Smooth muscle cell (in vitro differentiated cells): ENCODE measurements at regions not wholly inside any gene's neighbourhood (a gene's known extent, or its start where the extent isn't known, plus 50 kb on each side); places are given as distances from the start of the nearest gene placed in this dataset.

Experiments used
- DNase-seq: peaks from one replicate; lab custom pipeline; 2025; ENCODE audit not compliant: unreplicated experiment; lab: John Stamatoyannopoulos, UW
- H2AFZ ChIP-seq: fragments of 200-600 bp; sonication (generic); 2 replicates; pipeline ENCODE4 v1.6.0; 2016; ENCODE audit warnings: antibody characterized with exemption, low read depth, mild to moderate bottlenecking
- H3F3A ChIP-seq: fragments of 200-600 bp; sonication (generic); 2 replicates; pipeline ENCODE4 v1.6.0; 2017; ENCODE audit warnings: antibody characterized with exemption, low read depth
- H3K27ac ChIP-seq: fragments of 200-600 bp; sonication (generic); 2 replicates; pipeline ENCODE4 v1.5.1; 2016; ENCODE audit warnings: low read depth, mild to moderate bottlenecking
- H3K27me3 ChIP-seq: fragments of 200-600 bp; sonication (generic); 2 replicates; pipeline ENCODE4 v1.6.1; 2016; ENCODE audit warnings: low read depth, mild to moderate bottlenecking
- H3K36me3 ChIP-seq: fragments of 200-600 bp; sonication (generic); 2 replicates; pipeline ENCODE4 v1.5.1; 2016; ENCODE audit warnings: low read depth
- H3K4me1 ChIP-seq: fragments of 200-600 bp; sonication (generic); 2 replicates; pipeline ENCODE4 v1.5.1; 2016; ENCODE audit warnings: low read depth
- H3K4me2 ChIP-seq: fragments of 200-600 bp; sonication (generic); 2 replicates; pipeline ENCODE4 v1.6.0; 2016; ENCODE audit warnings: mild to moderate bottlenecking
- H3K4me3 ChIP-seq: fragments of 200-600 bp; sonication (generic); 2 replicates; pipeline ENCODE4 v1.5.1; 2016; ENCODE audit warnings: mild to moderate bottlenecking
- H3K79me2 ChIP-seq: fragments of 200-600 bp; sonication (generic); 2 replicates; pipeline ENCODE4 v1.6.0; 2016; ENCODE audit warnings: low read depth, mild to moderate bottlenecking
- H3K9ac ChIP-seq: fragments of 200-600 bp; sonication (generic); 2 replicates; pipeline ENCODE4 v1.6.0; 2016; ENCODE audit warnings: low read depth
- H3K9me3 ChIP-seq: fragments of 200-600 bp; sonication (generic); replicated peaks from 2 replicates; pipeline ENCODE4 v1.5.1; 2016; ENCODE audit warnings: low read depth
- H4K20me1 ChIP-seq: fragments of 200-600 bp; sonication (generic); 2 replicates; pipeline ENCODE4 v1.6.0; 2016; ENCODE audit warnings: low read depth
- WGBS: methylation state at CpG from one replicate; pipeline ENCODE4 v1.1.7; 2016; ENCODE audit warnings: low lambda C conversion rate; 5-methylcytosine and 5-hydroxymethylcytosine counted together
- TF ChIP-seq, protein P1 (sequence below): fragments of 200-600 bp; sonication (generic); IDR thresholded peaks from 2 replicates; pipeline ENCODE4 v1.5.1; 2017; ENCODE audit warnings: borderline replicate concordance, mild to moderate bottlenecking, antibody characterized with exemption; ENCODE audit not compliant: insufficient read depth, poor library complexity, severe bottlenecking

DNA sequence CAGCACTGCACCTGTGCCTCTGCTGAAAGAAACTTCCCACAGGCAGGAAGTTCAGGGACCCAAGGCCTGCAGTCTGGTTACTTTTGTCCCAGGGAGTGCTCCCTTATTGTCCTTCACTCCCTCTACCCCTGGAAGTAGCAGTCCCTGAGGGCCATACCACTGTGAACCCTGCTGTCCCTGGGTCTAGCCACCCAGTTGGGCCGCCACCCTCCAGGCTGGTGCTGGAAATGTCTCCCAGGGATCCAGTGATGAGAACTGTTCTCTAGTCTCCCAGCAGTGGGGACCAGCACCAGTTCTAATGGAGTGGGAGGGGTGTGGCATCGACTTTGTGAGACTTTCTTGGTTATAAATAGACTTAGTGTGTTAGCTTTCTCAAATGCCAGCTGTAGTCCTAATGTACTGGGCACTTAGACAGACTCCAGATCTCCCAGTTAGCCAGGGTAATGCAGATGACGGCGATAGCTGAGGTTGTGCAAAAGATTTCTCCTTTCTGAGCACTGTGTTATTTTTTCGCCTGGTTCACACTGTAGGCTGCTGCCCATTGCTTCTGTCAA lies 462.5 kb downstream of the CDH26 start:
- H3F3A ChIP-seq: no peaks in the 10 kb centered on the region
- H3K4me1 ChIP-seq: no peaks in the 10 kb centered on the region
- no peaks in the 10 kb centered on the region for H3K9me3 ChIP-seq
- H3K36me3 ChIP-seq: no peaks in the 10 kb centered on the region
- no peaks in the 10 kb centered on the region for H3K79me2 ChIP-seq
- H3K9ac ChIP-seq: no peak overlapping the region
- no peak overlapping the region for H3K4me2 ChIP-seq
- H4K20me1 ChIP-seq: no peaks in the 10 kb centered on the region
- WGBS: 89% methylated on average over 5 of the region's 5 CpGs
- no peak overlapping the region for H2AFZ ChIP-seq
- no peaks in the 10 kb centered on the region for H3K27me3 ChIP-seq
- no peak overlapping the region for H3K27ac ChIP-seq
- H3K4me3 ChIP-seq: no peak overlapping the region
- DNase-seq: no peak
- TF ChIP-seq, protein P1, sequence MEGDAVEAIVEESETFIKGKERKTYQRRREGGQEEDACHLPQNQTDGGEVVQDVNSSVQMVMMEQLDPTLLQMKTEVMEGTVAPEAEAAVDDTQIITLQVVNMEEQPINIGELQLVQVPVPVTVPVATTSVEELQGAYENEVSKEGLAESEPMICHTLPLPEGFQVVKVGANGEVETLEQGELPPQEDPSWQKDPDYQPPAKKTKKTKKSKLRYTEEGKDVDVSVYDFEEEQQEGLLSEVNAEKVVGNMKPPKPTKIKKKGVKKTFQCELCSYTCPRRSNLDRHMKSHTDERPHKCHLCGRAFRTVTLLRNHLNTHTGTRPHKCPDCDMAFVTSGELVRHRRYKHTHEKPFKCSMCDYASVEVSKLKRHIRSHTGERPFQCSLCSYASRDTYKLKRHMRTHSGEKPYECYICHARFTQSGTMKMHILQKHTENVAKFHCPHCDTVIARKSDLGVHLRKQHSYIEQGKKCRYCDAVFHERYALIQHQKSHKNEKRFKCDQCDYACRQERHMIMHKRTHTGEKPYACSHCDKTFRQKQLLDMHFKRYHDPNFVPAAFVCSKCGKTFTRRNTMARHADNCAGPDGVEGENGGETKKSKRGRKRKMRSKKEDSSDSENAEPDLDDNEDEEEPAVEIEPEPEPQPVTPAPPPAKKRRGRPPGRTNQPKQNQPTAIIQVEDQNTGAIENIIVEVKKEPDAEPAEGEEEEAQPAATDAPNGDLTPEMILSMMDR: no peak

DNA sequence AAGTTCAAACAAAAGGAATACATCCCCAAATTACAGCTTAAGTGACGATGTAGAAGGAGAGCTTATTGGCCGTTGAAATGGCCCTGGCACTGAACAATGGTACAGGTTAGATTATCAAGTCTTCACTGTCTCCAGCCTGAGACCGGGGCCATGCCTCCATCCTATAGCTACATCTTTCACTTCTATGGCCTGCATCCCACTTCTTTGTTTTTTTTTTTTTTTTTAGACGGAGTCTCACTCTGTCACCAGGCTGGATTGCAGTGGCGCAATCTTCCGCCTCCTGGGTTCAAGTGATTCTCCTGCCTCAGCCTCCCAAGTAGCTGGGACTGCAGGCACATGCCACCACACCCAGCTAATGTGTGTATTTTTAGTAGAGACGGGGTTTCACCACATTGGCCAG lies 464.6 kb downstream of the CDH26 start:
- H3K9me3 ChIP-seq: no peaks in the 10 kb centered on the region
- 96% methylated on average over 7 of the region's 7 CpGs for WGBS
- no peak overlapping the region for H3K27ac ChIP-seq
- no peak overlapping the region for H2AFZ ChIP-seq
- no peak overlapping the region for H3K4me3 ChIP-seq
- no peak for DNase-seq
- H3K4me2 ChIP-seq: no peak overlapping the region
- H4K20me1 ChIP-seq: no peaks in the 10 kb centered on the region
- H3K4me1 ChIP-seq: no peaks in the 10 kb centered on the region
- no peaks in the 10 kb centered on the region for H3K27me3 ChIP-seq
- TF ChIP-seq, protein P1: no peak
- H3K79me2 ChIP-seq: no peaks in the 10 kb centered on the region
- no peaks in the 10 kb centered on the region for H3F3A ChIP-seq
- H3K36me3 ChIP-seq: no peaks in the 10 kb centered on the region
- no peak overlapping the region for H3K9ac ChIP-seq

DNA sequence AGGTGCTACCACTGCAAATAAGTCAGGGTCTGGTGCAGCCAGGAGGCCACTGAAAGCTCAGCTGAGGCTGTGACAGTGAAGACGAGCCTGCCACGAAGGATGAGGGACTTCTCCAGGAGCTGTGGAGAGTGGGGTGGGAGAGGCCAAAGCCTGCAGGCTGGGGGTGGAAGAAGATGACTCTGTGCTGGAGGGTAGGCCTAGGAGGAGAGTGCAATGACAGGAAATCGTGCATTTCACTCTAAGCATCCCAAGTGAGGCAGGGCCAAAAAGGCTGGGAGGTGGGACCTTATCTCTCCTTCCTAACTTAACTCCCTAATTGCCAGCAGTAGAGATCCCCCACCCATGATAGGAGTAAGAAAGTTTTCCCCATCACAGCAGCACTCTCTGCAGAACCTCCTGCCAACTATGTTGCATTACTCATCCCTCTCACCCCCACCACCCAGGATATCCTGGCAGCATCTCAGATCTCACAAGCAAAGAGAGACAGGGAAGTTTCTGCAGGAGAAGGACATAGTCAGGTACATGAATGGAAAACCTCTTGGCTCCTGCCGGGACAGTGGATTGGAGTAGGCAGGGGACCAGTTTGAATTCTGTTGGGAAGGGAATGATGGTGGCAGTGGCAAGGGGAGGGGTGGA lies 466.2 kb downstream of the CDH26 start:
- DNase-seq: no peak
- TF ChIP-seq, protein P1: no peak
- H3K4me3 ChIP-seq: no peak overlapping the region
- H3K4me2 ChIP-seq: no peak overlapping the region
- H2AFZ ChIP-seq: no peak overlapping the region
- 62% methylated on average over 4 of the region's 4 CpGs for WGBS
- H3K79me2 ChIP-seq: no peaks in the 10 kb centered on the region
- H3K9me3 ChIP-seq: no peaks in the 10 kb centered on the region
- no peak overlapping the region for H3K9ac ChIP-seq
- H3F3A ChIP-seq: no peaks in the 10 kb centered on the region
- no peak overlapping the region for H3K27ac ChIP-seq
- no peaks in the 10 kb centered on the region for H3K36me3 ChIP-seq
- no peaks in the 10 kb centered on the region for H3K27me3 ChIP-seq
- no peaks in the 10 kb centered on the region for H3K4me1 ChIP-seq
- no peaks in the 10 kb centered on the region for H4K20me1 ChIP-seq

DNA sequence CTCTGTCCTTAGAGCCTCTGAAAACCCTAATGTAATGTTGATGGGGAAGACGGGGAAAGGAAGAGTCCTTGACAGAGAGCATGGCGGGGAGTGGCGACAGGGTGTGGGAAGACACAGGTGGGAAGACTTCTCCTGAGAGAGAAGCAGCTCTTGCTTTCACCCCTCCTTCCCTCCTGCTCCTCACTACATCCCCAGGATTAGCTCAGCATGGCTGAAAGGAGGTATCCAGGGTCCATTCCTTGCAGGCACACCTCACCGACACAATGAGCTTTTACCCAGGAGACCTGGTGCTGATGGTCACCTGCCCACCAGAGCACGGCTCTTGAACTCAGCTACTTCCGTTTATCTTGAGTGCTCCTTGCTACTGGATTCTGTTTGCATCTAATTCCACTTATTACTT lies 469.3 kb downstream of the CDH26 start:
- no peak overlapping the region for H3K4me3 ChIP-seq
- H2AFZ ChIP-seq: no peak overlapping the region
- no peaks in the 10 kb centered on the region for H3F3A ChIP-seq
- no peaks in the 10 kb centered on the region for H3K9me3 ChIP-seq
- H3K36me3 ChIP-seq: no peaks in the 10 kb centered on the region
- H3K9ac ChIP-seq: no peak overlapping the region
- no peak overlapping the region for H3K27ac ChIP-seq
- no peak for DNase-seq
- H3K27me3 ChIP-seq: no peaks in the 10 kb centered on the region
- WGBS: 92% methylated on average over 6 of the region's 6 CpGs
- no peak overlapping the region for H3K4me2 ChIP-seq
- TF ChIP-seq, protein P1: no peak
- no peaks in the 10 kb centered on the region for H3K4me1 ChIP-seq
- no peaks in the 10 kb centered on the region for H4K20me1 ChIP-seq
- no peaks in the 10 kb centered on the region for H3K79me2 ChIP-seq
